Duodenal mucosa (tissue), 2 donors: ENCODE measurements at regions not wholly inside any gene's neighbourhood (a gene's known extent, or its start where the extent isn't known, plus 50 kb on each side); places are given as distances from the start of the nearest gene placed in this dataset.

Source experiments
- H3K27ac ChIP-seq: one replicate; pipeline ENCODE4 v1.7.0; 2013; ENCODE audit warnings: low read depth, low read length
- H3K27me3 ChIP-seq, 2 donors: one replicate each; pipeline ENCODE4 v1.7.0; 2013; ENCODE audit warnings: low read length in 2 of 2, control low read depth in 1 of 2; ENCODE audit not compliant: insufficient read depth in 2 of 2, control insufficient read depth in 1 of 2
- H3K36me3 ChIP-seq, 2 donors: one replicate each; pipeline ENCODE4 v1.7.0; 2013; ENCODE audit warnings: low read length in 2 of 2, control low read depth in 1 of 2; ENCODE audit not compliant: insufficient read depth in 2 of 2, control insufficient read depth in 1 of 2
- H3K4me1 ChIP-seq, 2 donors: one replicate each; pipeline ENCODE4 v1.7.0; 2013; ENCODE audit warnings: low read length in 2 of 2, control low read depth in 1 of 2; ENCODE audit not compliant: insufficient read depth in 2 of 2, control insufficient read depth in 1 of 2
- H3K4me3 ChIP-seq, 2 donors: one replicate each; pipeline ENCODE4 v1.7.0; 2013; ENCODE audit warnings: low read length in 2 of 2, low read depth in 1 of 2
- H3K9ac ChIP-seq, 2 donors: one replicate each; pipeline ENCODE4 v1.7.0; 2013; ENCODE audit warnings: low read length in 2 of 2, low read depth in 1 of 2
- H3K9me3 ChIP-seq, 2 donors: one replicate each; pipeline ENCODE4 v1.7.0; 2013; ENCODE audit warnings: low read length in 2 of 2, control low read depth in 1 of 2; ENCODE audit not compliant: control insufficient read depth in 1 of 2

GRCh38 chr9:74284581-74285450, 212.3 kb upstream of the RORB start:
- Histone ChIP-seq H3K27me3 (no peaks in the 10 kb centered on the region), H3K9me3 (no peaks in the 10 kb centered on the region), H3K4me1 (no peaks in the 10 kb centered on the region), H3K27ac (no peak overlapping the region), H3K9ac (no peak overlapping the region), H3K4me3 (no peak overlapping the region), H3K36me3 (no peaks in the 10 kb centered on the region)

DNA sequence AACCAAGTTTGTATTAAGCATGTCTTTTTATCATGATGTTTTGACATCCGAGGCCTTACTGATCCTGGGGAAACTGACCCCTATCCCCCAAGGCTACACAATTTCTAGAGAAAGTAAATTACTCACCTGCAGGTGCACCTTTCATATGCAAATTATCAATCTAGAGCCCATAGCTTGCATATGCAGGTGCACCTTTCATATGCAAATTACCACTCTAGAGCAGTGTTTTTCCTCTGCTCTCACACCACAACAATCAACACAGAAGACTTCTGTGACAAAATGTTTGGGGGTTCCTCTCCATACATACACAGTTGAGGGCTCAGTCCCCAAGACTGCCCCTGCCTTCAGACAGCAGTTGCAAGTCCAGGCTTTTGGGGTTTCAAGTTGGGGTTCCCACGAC, 203.7 kb upstream of the RORB start:
- Histone ChIP-seq H3K27ac (no peak overlapping the region), H3K4me1 (no peaks in the 10 kb centered on the region), H3K4me3 (no peak overlapping the region), H3K9me3 (no peaks in the 10 kb centered on the region), H3K36me3 (no peaks in the 10 kb centered on the region), H3K27me3 (no peaks in the 10 kb centered on the region), H3K9ac (no peak overlapping the region)

- no peak overlapping the region for H3K9ac ChIP-seq
Measured at GRCh38 chr9:74303945-74304344, 193.2 kb upstream of the RORB start.

DNA sequence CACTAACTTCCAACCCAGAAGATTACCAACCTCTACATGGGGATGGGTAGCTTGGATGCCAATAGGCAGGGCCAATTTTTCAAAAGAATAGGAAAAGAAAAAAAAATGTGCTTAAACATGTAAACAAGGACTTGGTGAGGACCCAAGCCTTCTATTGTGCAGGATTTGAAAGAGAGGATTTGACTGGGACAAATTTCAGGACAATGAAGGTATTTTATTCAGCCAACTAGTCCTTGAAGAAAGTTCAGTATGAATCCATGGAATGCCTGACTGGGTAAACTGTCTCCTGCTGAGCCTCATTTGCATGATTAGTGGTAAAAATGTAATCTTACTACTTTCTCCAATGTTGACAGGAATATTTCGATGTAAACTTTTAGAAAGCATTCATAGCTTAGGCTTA, 192.5 kb upstream of the RORB start:
- Histone ChIP-seq H3K9ac (no peak overlapping the region), H3K4me1 (no peaks in the 10 kb centered on the region), H3K27me3 (no peaks in the 10 kb centered on the region), H3K36me3 (no peaks in the 10 kb centered on the region), H3K4me3 (no peak overlapping the region), H3K27ac (no peak overlapping the region), H3K9me3 (no peaks in the 10 kb centered on the region)

More at GRCh38 chr9:74303945-74304344, 193.2 kb upstream of the RORB start:
- Histone ChIP-seq H3K4me3 (no peak overlapping the region), H3K27ac (no peak overlapping the region), H3K36me3 (no peaks in the 10 kb centered on the region), H3K27me3 (no peaks in the 10 kb centered on the region), H3K4me1 (no peaks in the 10 kb centered on the region), H3K9me3 (no peaks in the 10 kb centered on the region)

- H3K4me3 ChIP-seq: no peak overlapping the region
- H3K9ac ChIP-seq: no peak overlapping the region
- H3K27me3 ChIP-seq: no peaks in the 10 kb centered on the region
- no peaks in the 10 kb centered on the region for H3K36me3 ChIP-seq
- H3K27ac ChIP-seq: no peak overlapping the region
- no peaks in the 10 kb centered on the region for H3K9me3 ChIP-seq
- H3K4me1 ChIP-seq: no peaks in the 10 kb centered on the region
Measured at GRCh38 chr9:74309654-74310053, 187.5 kb upstream of the RORB start.

- Histone ChIP-seq H3K4me1 (no peaks in the 10 kb centered on the region), H3K27me3 (no peaks in the 10 kb centered on the region), H3K36me3 (no peaks in the 10 kb centered on the region), H3K4me3 (no peak overlapping the region), H3K9me3 (no peaks in the 10 kb centered on the region), H3K9ac (no peak overlapping the region), H3K27ac (no peak overlapping the region)
Measured at GRCh38 chr9:74317235-74317634, 179.9 kb upstream of the RORB start.

GRCh38 chr9:74321396-74321795, 175.7 kb upstream of the RORB start:
- Histone ChIP-seq H3K9ac (no peak overlapping the region), H3K27me3 (no peaks in the 10 kb centered on the region), H3K4me1 (no peaks in the 10 kb centered on the region), H3K36me3 (no peaks in the 10 kb centered on the region), H3K9me3 (no peaks in the 10 kb centered on the region), H3K27ac (no peak overlapping the region), H3K4me3 (no peak overlapping the region)

DNA sequence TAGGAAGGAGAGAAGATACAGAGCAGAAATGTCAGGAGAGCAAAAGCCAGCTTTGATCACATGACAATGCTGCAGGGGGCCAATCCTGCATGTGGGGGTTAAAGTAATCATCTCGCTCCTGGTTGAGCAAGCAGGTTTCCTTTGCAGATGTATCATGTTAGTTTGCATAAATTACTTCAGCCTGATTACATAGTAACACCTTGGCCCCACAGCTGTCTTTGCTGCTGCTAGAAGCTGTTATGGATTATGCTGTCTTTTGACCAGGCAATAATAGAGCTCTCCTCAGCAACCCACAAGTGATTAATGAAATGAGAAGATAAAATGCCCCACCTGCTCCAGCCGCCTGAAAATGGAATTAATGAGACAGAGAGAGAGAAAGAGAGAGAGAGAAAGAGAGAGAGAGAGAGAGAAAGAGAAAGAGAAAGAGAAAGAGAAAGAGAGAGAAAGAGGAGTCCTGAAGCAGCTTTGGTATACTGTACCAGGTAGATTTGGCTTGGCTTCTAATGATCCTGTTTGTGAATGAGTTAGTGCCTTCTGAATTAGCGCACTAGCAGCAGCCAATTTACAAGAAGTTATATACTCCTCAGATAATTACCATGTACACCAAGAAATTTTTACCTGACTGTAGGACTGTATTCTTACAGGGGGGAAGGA, 174.3 kb upstream of the RORB start:
- Histone ChIP-seq H3K36me3 (no peaks in the 10 kb centered on the region), H3K9me3 (no peaks in the 10 kb centered on the region), H3K27ac (no peak overlapping the region), H3K4me3 (no peak overlapping the region), H3K4me1 (no peaks in the 10 kb centered on the region), H3K27me3 (no peaks in the 10 kb centered on the region), H3K9ac (no peak overlapping the region)

DNA sequence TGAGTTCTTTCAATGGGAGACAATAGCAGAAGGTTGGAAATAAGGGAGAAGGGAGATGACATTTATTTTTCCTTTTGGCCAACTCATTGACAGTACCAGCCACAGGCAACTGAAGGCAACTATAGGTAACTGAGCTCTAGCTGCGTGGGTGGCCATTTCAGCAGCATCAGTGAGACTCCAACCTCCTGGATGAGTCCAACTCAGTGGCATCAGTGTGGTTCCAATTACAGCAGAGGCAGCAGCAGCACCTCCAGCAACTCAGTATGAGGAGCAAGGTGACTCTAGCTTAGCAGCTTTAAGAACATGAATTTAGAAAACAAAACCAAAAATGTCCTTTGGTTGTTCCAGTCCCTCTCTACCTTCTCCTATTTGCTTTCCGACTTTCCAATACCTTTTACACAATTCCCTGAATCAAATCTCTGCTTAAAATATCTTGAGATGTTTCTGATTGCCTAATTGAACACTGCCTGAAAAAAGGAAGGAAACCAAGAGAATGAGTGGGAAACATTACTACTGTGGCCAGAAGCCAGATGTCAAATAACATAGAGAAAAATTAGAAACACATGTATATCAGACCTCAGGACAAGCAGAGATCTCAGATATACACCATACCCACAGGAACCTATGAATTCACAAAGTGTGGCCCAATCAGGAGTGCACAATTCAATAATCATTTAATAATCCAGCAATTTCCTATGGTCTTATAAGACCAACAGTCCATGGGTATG, 166.5 kb upstream of the RORB start:
- H3K27me3 ChIP-seq: no peaks in the 10 kb centered on the region
- no peaks in the 10 kb centered on the region for H3K4me1 ChIP-seq
- H3K4me3 ChIP-seq: no peak overlapping the region
- no peak overlapping the region for H3K27ac ChIP-seq
- H3K36me3 ChIP-seq: no peaks in the 10 kb centered on the region
- H3K9me3 ChIP-seq: no peaks in the 10 kb centered on the region
- no peak overlapping the region for H3K9ac ChIP-seq

GRCh38 chr9:74331607-74332006, 165.5 kb upstream of the RORB start:
- Histone ChIP-seq H3K36me3 (no peaks in the 10 kb centered on the region), H3K9ac (no peak overlapping the region), H3K4me1 (no peaks in the 10 kb centered on the region), H3K27me3 (no peaks in the 10 kb centered on the region), H3K9me3 (no peaks in the 10 kb centered on the region), H3K27ac (no peak overlapping the region), H3K4me3 (no peak overlapping the region)
